KBM-7 (cell line): ENCODE measurements at regions not wholly inside any gene's neighbourhood (a gene's known extent, or its start where the extent isn't known, plus 50 kb on each side); places are given as distances from the start of the nearest gene placed in this dataset.

Experiments used
- DNase-seq: peaks from one replicate; pipeline ENCODE4 v3.0.0-alpha.2; 2015
- in situ Hi-C: fragments of 300-500 bp; cut with MboI; formaldehyde crosslinking; loops from 2 replicates; pipeline ENCODE4 v1.14.3; 2020; ENCODE audit warnings: low sequenced_read_pairs, low pct_unique_long_range_greater_than_20kb, mixed read lengths

- in situ Hi-C loops = no loop called here
- DNase-seq = no peak
Observed at GRCh38 chr7:125747966-125748365, 818.3 kb upstream of the POT1 start.

GRCh38 chr7:125746510-125746909, 816.9 kb upstream of the POT1 start:
- no peak for DNase-seq
- in situ Hi-C loops = no loop called here

GRCh38 chr7:125727215-125727614, 797.6 kb upstream of the POT1 start:
- in situ Hi-C loops = no loop called here
- no peak for DNase-seq

GRCh38 chr7:125695626-125696025, 766.0 kb upstream of the POT1 start:
- in situ Hi-C loops = no loop called here

GRCh38 chr7:125683156-125683555, 753.5 kb upstream of the POT1 start:
- in situ Hi-C loops = no loop called here
- no peak for DNase-seq

More at GRCh38 chr7:125695626-125696025, 766.0 kb upstream of the POT1 start:
- DNase-seq = no peak

- no peak for DNase-seq
- in situ Hi-C loops = no loop called here
Observed at GRCh38 chr7:125681508-125681907, 751.9 kb upstream of the POT1 start.

- in situ Hi-C loops = no loop called here
- no peak for DNase-seq
Observed at GRCh38 chr7:125678771-125679170, 749.1 kb upstream of the POT1 start.

- in situ Hi-C loops = no loop called here
- DNase-seq = no peak
Observed at GRCh38 chr7:125675640-125676039, 746.0 kb upstream of the POT1 start.

- no peak for DNase-seq
- in situ Hi-C loops = no loop called here
Observed at GRCh38 chr7:125675169-125675568, 745.5 kb upstream of the POT1 start.

- DNase-seq = peak; percentile 61
- in situ Hi-C loops = loop anchor here (25.0 kb wide), 1 partner anchor 609 kb away; no protein-coding TSS in a partner anchor
Observed at GRCh38 chr7:125670926-125671572, 741.4 kb upstream of the POT1 start.

GRCh38 chr7:125668321-125668993, 738.8 kb upstream of the POT1 start:
- in situ Hi-C loops = loop anchor here (25.0 kb wide), 1 partner anchor 606 kb away; no protein-coding TSS in a partner anchor
- DNase-seq = no peak

- no peak for DNase-seq
- in situ Hi-C loops = loop anchor here (25.0 kb wide), 1 partner anchor 602 kb away; no protein-coding TSS in a partner anchor
Observed at GRCh38 chr7:125664625-125665024, 735.0 kb upstream of the POT1 start.

- in situ Hi-C loops = loop anchor here (25.0 kb wide), 1 partner anchor 602 kb away; no protein-coding TSS in a partner anchor
- no peak for DNase-seq
Observed at GRCh38 chr7:125663961-125664360, 734.3 kb upstream of the POT1 start.

- in situ Hi-C loops = loop anchor here (25.0 kb wide), 1 partner anchor 599 kb away; no protein-coding TSS in a partner anchor
- peak; percentile 92 for DNase-seq
Observed at GRCh38 chr7:125661677-125662076, 732.1 kb upstream of the POT1 start.

GRCh38 chr7:125661006-125661405, 731.4 kb upstream of the POT1 start:
- in situ Hi-C loops = loop anchor here (25.0 kb wide), 1 partner anchor 599 kb away; no protein-coding TSS in a partner anchor
- DNase-seq = peak; percentile 37

- no peak for DNase-seq
- in situ Hi-C loops = loop anchor here (25.0 kb wide), 1 partner anchor 592 kb away; no protein-coding TSS in a partner anchor
Observed at GRCh38 chr7:125654076-125654475, 724.5 kb upstream of the POT1 start.

GRCh38 chr7:125651823-125652528, 722.4 kb upstream of the POT1 start:
- no peak for DNase-seq
- in situ Hi-C loops = loop anchor here (25.0 kb wide), 1 partner anchor 590 kb away; no protein-coding TSS in a partner anchor

- no peak for DNase-seq
- in situ Hi-C loops = no loop called here
Observed at GRCh38 chr7:125648543-125648942, 718.9 kb upstream of the POT1 start.

- no peak for DNase-seq
- in situ Hi-C loops = no loop called here
Observed at GRCh38 chr7:125645770-125646169, 716.1 kb upstream of the POT1 start.

- DNase-seq = peak; percentile 32
- in situ Hi-C loops = no loop called here
Observed at GRCh38 chr7:125644109-125644508, 714.5 kb upstream of the POT1 start.
